ENCODE measurements at regions not wholly inside any gene's neighbourhood (a gene's known extent, or its start where the extent isn't known, plus 50 kb on each side); places are given as distances from the start of the nearest gene placed in this dataset.
A peak's percentile ranks its signal among the peaks of the same experiment; 100 is the strongest.

DNA sequence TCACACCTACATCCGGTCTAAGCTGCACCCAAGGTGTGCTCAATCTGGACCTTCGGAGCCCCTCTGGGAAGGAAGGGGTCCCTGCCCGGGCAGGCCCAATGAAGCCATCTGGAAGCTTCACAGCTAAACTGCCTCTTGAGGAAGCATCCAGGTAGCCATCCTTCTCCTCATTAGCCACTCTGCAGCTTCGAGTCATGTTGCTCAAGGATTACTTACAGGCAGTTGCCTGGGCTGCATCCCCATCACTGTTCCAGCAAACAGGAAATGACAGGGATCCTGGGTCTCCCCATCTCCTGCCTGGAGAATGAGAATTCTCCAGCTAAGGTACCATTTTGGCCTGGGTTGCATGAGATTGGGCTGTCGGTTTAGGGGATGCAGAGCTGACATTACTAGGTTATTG lies 91.7 kb downstream of the ERMARD start:
- DNase-seq (ENCODE audit: low read depth in 2 of 3, low spot score in 2 of 3): no peak

- DNase-seq (ENCODE audit: low read depth in 2 of 3, low spot score in 2 of 3): no peak
Measured at GRCh38 chr6:169841907-169842606, 90.6 kb downstream of the ERMARD start.

- DNase-seq (ENCODE audit: low read depth in 2 of 3, low spot score in 2 of 3): no peak
Measured at GRCh38 chr6:169841251-169841650, 89.8 kb downstream of the ERMARD start.

GRCh38 chr6:169839898-169840631 lies 88.6 kb downstream of the ERMARD start:
- no peak for DNase-seq (ENCODE audit: low read depth in 2 of 3, low spot score in 2 of 3)

GRCh38 chr6:169839493-169839892 lies 88.1 kb downstream of the ERMARD start:
- DNase-seq (ENCODE audit: low read depth in 2 of 3, low spot score in 2 of 3): no peak

DNA sequence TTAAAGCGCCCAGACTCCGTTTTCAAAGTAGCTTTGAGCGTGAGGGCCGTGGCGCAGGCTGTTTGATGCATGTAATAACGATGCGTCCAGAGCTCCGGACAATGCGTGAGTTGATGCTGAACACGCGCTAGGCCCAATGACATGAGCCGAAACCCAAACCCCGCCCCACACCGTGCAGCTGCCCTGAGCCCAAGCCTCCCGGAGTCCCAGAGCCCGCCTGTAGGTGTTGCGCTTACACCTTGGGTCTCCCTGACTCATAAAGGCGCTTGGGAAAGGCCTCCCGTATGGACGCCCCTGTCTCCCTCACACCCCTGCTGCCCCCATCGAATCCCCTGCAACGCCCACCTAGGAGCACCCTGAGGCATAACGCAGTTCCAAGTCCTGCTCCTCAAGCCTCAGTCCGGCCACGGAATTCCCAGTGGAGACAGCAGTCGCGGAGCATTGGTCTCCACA lies 87.6 kb downstream of the ERMARD start:
- DNase-seq (ENCODE audit: low read depth in 2 of 3, low spot score in 2 of 3): no peak

GRCh38 chr6:169838346-169839028 lies 87.1 kb downstream of the ERMARD start:
- no peak for DNase-seq (ENCODE audit: low read depth in 2 of 3, low spot score in 2 of 3)

- no peak for DNase-seq (ENCODE audit: low read depth in 2 of 3, low spot score in 2 of 3)
Measured at GRCh38 chr6:169837529-169838250, 86.3 kb downstream of the ERMARD start.

DNA sequence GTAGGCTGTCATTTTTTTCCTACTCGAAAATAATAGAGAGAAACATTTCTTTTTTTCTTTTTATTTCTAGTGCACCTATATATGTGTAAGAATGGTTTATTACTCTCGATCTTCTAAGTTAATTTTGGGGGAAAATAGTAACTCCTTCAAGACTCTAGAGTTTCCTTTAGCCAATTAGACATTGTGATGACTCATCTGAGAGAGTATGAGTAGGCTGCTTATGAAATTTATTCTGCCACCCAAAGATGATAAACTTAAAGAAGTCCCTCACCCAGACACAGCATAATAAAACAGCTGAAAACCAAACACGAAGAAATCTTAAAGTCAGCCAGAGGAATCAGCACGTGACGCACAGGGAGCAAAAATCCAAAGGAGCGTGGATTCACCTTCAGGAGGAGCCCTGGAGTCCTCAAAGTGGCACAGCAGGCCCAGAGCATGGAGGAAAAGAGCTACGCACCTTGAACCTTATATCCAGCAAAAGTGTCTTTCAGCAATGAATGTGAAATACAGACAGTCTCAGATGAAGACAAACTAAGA lies 81.9 kb downstream of the ERMARD start:
- no peak for DNase-seq (ENCODE audit: low read depth in 2 of 3, low spot score in 2 of 3)

GRCh38 chr6:169832247-169832948 lies 81.0 kb downstream of the ERMARD start:
- no peak for DNase-seq (ENCODE audit: low read depth in 2 of 3, low spot score in 2 of 3)

- DNase-seq (ENCODE audit: low read depth in 2 of 3, low spot score in 2 of 3): peak; percentile 26 to 74 (median 65)
Measured at GRCh38 chr6:169831450-169832246, 80.2 kb downstream of the ERMARD start.
